Renal cortical epithelial cell (primary cell): ENCODE measurements at regions not wholly inside any gene's neighbourhood (a gene's known extent, or its start where the extent isn't known, plus 50 kb on each side); places are given as distances from the start of the nearest gene placed in this dataset.

ENCODE experiments used
- DNase-seq: peaks from one replicate; pipeline ENCODE4 v3.0.0-alpha.2; 2011; ENCODE audit warnings: low read depth

GRCh38 chr14:53549956-53550355 is 396.8 kb upstream of the DDHD1 start:
- DNase-seq, result peak; percentile 10

- no peak for DNase-seq
Observed at GRCh38 chr14:53547593-53547992, 394.5 kb upstream of the DDHD1 start.

GRCh38 chr14:53545217-53545616 is 392.1 kb upstream of the DDHD1 start:
- DNase-seq, result no peak

- DNase-seq, result peak; percentile 81
Observed at GRCh38 chr14:53542732-53543131, 389.6 kb upstream of the DDHD1 start.

- no peak for DNase-seq
Observed at GRCh38 chr14:53541411-53541810, 388.3 kb upstream of the DDHD1 start.

- peak; percentile 71 for DNase-seq
Observed at GRCh38 chr14:53539489-53540126, 386.5 kb upstream of the DDHD1 start.

- no peak for DNase-seq
Observed at GRCh38 chr14:53538316-53538881, 385.3 kb upstream of the DDHD1 start.

- DNase-seq, result no peak
Observed at GRCh38 chr14:53537422-53538315, 384.5 kb upstream of the DDHD1 start.

- no peak for DNase-seq
Observed at GRCh38 chr14:53536446-53536845, 383.3 kb upstream of the DDHD1 start.

GRCh38 chr14:53534841-53535240 is 381.7 kb upstream of the DDHD1 start:
- DNase-seq, result no peak

- DNase-seq, result no peak
Observed at GRCh38 chr14:53533384-53533970, 380.4 kb upstream of the DDHD1 start.

GRCh38 chr14:53532853-53533252 is 379.7 kb upstream of the DDHD1 start:
- no peak for DNase-seq

GRCh38 chr14:53531730-53532129 is 378.6 kb upstream of the DDHD1 start:
- no peak for DNase-seq

- DNase-seq, result no peak
Observed at GRCh38 chr14:53531156-53531555, 378.0 kb upstream of the DDHD1 start.

- no peak for DNase-seq
Observed at GRCh38 chr14:53529519-53529918, 376.4 kb upstream of the DDHD1 start.

- peak; percentile 64 for DNase-seq
Observed at GRCh38 chr14:53528185-53528671, 375.1 kb upstream of the DDHD1 start.

GRCh38 chr14:53526200-53526599 is 373.1 kb upstream of the DDHD1 start:
- no peak for DNase-seq

GRCh38 chr14:53525608-53526007 is 372.5 kb upstream of the DDHD1 start:
- no peak for DNase-seq

GRCh38 chr14:53524391-53524790 is 371.3 kb upstream of the DDHD1 start:
- DNase-seq, result no peak

- DNase-seq, result no peak
Observed at GRCh38 chr14:53523226-53523625, 370.1 kb upstream of the DDHD1 start.

- DNase-seq, result peak; percentile 34
Observed at GRCh38 chr14:53520078-53520928, 367.2 kb upstream of the DDHD1 start.
